ELF-1 (cell line): ENCODE measurements at regions not wholly inside any gene's neighbourhood (a gene's known extent, or its start where the extent isn't known, plus 50 kb on each side); places are given as distances from the start of the nearest gene placed in this dataset.

Experiments used
- DNase-seq: peaks from one replicate; pipeline ENCODE4 v3.0.0-alpha.2; 2016; ENCODE audit warnings: low read depth, low spot score

- no peak for DNase-seq
Measured at GRCh38 chr2:167438206-167438605, 549.9 kb downstream of the XIRP2 start.

GRCh38 chr2:167431949-167432348 is 543.7 kb downstream of the XIRP2 start:
- no peak for DNase-seq

- DNase-seq = no peak
Measured at GRCh38 chr2:167430447-167430846, 542.2 kb downstream of the XIRP2 start.

GRCh38 chr2:167424803-167425755 is 536.8 kb downstream of the XIRP2 start:
- no peak for DNase-seq

GRCh38 chr2:167424221-167424620 is 535.9 kb downstream of the XIRP2 start:
- no peak for DNase-seq

GRCh38 chr2:167423731-167424130 is 535.5 kb downstream of the XIRP2 start:
- no peak for DNase-seq

- DNase-seq = no peak
Measured at GRCh38 chr2:167420211-167420610, 531.9 kb downstream of the XIRP2 start.

GRCh38 chr2:167415068-167415467 is 526.8 kb downstream of the XIRP2 start:
- DNase-seq = no peak

- DNase-seq = no peak
Measured at GRCh38 chr2:167411367-167411766, 523.1 kb downstream of the XIRP2 start.

- peak; percentile 95 for DNase-seq
Measured at GRCh38 chr2:167406558-167406957, 518.3 kb downstream of the XIRP2 start.

- no peak for DNase-seq
Measured at GRCh38 chr2:167404627-167405284, 516.5 kb downstream of the XIRP2 start.

GRCh38 chr2:167401309-167401708 is 513.0 kb downstream of the XIRP2 start:
- DNase-seq = no peak

GRCh38 chr2:167400546-167400945 is 512.3 kb downstream of the XIRP2 start:
- DNase-seq = no peak

GRCh38 chr2:167398873-167399272 is 510.6 kb downstream of the XIRP2 start:
- no peak for DNase-seq

- DNase-seq = no peak
Measured at GRCh38 chr2:167388901-167389300, 500.6 kb downstream of the XIRP2 start.

GRCh38 chr2:167388497-167388896 is 500.2 kb downstream of the XIRP2 start:
- DNase-seq = no peak

- DNase-seq = no peak
Measured at GRCh38 chr2:167386694-167387093, 498.4 kb downstream of the XIRP2 start.

GRCh38 chr2:167383610-167384194 is 495.4 kb downstream of the XIRP2 start:
- no peak for DNase-seq

GRCh38 chr2:167381349-167381748 is 493.1 kb downstream of the XIRP2 start:
- DNase-seq = no peak

GRCh38 chr2:167380555-167380954 is 492.3 kb downstream of the XIRP2 start:
- DNase-seq = no peak

GRCh38 chr2:167380094-167380493 is 491.8 kb downstream of the XIRP2 start:
- no peak for DNase-seq

GRCh38 chr2:167369083-167369482 is 480.8 kb downstream of the XIRP2 start:
- no peak for DNase-seq

GRCh38 chr2:167368371-167368770 is 480.1 kb downstream of the XIRP2 start:
- DNase-seq = no peak
